HS-5 (cell line): ENCODE measurements at regions not wholly inside any gene's neighbourhood (a gene's known extent, or its start where the extent isn't known, plus 50 kb on each side); places are given as distances from the start of the nearest gene placed in this dataset.
"Not testable (repeated sequence)": the region's sequence is repeated elsewhere in the genome, so short reads cannot be mapped to it uniquely, and the experiment has no call there.

Source experiments
- DNase-seq: peaks from one replicate; pipeline ENCODE4 v3.0.0-alpha.2; 2012; ENCODE audit warnings: low read depth

- no peak for DNase-seq
Observed at GRCh38 chr1:30184393-30185141, 538.8 kb downstream of the MATN1 start.

DNA sequence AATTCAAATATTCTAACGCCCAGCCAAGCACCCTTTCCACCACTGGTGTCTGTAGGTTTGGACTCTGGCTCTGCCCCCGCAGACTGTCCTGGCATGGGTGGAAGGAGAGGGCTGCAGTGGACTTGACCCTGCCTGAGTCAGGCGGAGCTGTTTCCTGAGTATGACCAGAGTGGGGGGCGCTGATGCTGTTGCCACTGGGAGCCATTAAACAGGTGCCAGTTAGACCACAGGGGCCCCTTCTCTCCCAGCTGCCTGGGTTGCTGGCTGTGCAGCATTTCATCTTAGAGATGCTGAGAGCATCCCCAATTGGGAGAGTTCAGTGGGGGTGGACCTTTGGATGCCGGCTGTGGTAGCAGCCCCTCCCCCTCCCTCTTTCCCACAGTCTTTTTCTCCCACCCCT, 539.5 kb downstream of the MATN1 start:
- DNase-seq: no peak

DNA sequence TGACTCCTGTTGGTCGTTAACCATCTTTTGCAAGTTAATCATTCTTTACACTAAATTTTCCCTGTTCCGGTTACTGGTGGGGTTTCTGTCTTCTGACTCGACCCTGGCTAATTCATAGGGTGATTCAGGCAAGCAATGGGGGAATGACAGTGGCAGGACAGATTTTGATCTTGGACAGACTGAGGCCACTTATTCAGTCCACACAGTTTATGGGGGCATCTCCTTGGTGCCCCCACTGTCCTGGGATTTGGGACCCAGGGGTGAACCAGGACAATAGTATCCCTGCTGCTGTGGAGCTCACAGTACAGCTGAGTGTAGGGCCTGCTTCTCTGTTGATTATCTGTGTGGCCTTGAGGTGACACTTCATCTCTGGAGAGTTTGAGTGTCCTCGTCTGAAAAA, 540.4 kb downstream of the MATN1 start:
- DNase-seq: no peak

DNA sequence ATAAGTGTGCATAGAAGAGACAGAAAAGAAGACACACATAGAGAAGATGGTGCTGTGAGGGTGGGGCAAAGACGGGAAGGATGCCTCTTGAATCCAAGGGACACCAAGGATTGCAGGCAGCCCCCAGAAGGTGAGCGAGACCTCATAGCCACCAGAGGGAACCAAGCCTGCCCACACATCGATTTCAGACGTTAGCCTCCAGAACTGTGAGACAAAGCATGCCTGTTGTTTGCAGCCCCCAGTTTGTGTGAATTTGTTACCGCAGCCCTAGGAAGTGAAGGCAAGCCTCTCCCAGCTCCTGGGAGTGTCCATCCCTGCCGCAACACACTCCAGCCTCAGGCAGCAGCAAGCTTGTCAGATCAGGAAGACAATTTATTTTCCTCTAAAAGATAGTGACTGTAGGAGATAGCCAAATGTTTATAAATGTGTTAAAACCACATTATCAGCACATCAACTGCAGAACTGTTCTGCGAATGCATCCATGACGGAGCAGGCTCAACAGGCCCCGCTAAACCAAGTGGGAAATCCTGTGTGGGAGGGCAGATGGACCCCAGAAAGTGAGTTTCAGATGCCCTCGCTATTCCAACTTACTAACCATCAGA, 543.3 kb downstream of the MATN1 start:
- no peak for DNase-seq

DNA sequence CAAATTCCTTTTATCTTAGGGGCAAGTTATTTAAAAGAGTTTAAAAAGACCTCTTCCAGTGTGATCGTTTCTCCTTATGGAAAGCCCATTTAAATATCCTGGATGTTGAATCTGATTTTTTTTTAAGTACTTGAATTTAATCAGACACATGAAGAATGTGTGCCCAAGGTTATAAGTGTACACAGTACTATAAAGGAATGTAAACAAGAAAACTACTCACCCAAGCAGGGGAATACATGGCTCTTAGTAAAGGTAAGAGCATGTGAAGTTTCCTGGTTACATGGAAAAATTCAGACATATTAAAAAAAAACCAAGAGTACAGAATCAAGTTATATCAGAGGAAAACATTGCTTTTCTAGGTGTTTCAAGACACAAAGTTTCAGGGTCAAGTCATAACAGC, 546.9 kb downstream of the MATN1 start:
- no peak for DNase-seq

DNA sequence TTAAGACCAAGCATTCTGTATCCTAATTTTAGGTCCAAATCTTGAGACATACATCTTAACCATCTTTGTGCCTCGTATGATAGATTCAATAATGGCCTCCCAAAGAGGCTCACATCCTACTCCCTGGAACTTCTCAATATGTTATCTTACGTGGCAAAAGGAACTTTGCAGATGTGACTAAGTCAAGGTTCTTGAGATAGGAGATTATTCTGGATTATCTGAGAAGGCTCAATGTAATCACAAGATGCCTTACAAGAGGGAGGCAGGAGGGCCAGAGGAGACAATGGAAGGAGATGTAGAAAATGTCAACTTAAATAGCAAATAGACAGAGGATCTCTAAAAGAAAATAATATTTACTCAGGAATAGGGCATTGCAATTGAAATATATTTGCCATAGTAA, 548.9 kb downstream of the MATN1 start:
- no peak for DNase-seq

GRCh38 chr1:30173560-30173959, 549.8 kb downstream of the MATN1 start:
- DNase-seq: no peak

- DNase-seq: no peak
Observed at GRCh38 chr1:30172757-30173156, 550.6 kb downstream of the MATN1 start.

DNA sequence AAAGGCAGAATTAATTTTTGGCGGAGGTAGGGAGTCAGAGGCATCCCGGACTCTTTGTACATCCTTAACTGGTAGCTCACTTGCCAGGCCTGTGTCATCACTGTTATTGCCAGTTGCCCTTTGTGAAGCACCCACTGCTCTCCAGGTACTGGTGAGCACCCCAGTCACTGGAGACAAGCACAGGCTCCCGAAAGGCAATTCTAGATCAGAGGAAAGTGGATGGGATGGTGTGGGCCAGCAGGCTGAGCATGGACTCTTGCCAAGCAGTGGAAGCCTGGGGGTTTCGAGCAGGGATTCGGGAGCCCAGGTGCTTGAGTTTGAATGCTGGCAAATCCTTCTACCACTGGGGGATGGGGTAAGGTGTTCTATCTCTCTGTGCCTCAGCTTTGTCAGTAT, 551.1 kb downstream of the MATN1 start:
- DNase-seq: no peak

GRCh38 chr1:30171537-30172298, 551.7 kb downstream of the MATN1 start:
- no peak for DNase-seq

DNA sequence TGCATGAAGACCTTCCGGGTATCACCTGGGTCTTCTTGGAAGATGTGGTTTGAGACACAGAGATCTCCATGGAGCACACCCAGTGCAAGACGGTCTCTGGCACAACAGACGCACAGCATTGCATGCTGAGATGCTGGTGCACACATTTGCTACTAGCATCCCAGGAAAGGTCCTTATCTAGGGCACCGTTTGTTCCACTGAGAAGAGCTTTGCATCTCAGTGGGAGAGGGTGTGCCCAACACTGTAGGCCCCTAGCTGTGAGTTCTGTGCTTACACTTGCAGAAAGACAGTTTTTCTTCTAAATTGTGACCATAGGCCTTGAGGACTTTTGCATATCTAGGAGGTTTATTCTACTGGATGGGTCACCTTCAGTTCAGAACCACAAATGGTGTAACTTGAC, 554.1 kb downstream of the MATN1 start:
- DNase-seq: no peak

GRCh38 chr1:30166174-30166573, 557.2 kb downstream of the MATN1 start:
- DNase-seq: no peak

DNA sequence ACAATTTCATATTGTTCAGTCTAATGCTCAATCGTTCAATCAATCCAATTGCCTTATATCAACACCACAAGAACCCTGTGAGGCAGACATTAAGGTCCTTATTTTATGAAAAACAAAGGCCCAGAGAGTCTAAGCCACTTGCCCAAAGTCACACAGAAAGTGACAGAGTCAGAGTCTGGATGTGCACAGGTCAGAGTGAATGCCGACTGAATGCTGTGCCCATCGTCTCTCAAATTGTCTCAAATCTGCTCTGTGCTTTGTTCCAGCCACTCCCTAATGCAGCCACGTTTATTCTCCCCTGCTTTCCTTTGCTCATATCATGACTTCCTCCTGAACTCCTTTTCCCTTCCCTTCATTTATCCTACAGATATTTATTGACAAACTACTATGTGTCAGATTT, 558.3 kb downstream of the MATN1 start:
- no peak for DNase-seq

DNA sequence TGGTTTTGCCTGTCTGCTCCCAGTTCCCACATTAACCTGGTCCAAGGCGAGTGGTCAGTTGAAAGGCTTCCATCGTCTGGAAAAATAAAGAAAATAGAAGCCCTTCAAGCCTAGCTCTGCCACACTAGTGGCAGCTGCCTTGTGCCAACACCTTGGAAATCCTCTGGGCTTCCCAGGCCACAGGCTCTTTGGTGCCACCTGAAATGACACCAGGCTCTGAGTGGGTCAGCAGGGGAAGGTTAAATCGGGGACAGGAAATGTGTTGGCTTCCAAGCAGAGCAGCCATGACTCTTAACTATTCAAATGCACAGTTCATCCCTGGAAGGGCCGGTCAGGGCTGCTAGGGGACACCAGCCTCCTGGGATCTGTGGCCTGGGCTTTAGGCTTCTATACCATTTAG, 558.7 kb downstream of the MATN1 start:
- DNase-seq: no peak

DNA sequence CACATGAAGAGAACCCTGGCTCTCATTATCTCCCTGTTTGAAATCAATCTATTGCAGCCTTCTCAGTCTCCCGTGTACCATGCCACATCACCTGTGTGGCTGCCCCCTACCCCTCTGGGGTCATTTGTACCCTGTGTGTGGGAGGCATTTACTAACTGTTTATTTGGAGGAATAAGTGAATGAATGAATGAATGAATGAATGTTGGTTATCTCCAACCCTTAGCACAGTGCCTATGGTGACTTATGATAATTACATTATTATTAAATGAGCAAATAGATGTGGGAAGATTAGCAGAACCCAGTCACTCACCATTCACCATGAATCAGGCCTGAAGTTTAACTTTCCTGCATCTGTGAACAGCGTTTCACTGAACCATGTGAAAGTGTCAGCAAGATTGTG, 560.8 kb downstream of the MATN1 start:
- DNase-seq: no peak

DNA sequence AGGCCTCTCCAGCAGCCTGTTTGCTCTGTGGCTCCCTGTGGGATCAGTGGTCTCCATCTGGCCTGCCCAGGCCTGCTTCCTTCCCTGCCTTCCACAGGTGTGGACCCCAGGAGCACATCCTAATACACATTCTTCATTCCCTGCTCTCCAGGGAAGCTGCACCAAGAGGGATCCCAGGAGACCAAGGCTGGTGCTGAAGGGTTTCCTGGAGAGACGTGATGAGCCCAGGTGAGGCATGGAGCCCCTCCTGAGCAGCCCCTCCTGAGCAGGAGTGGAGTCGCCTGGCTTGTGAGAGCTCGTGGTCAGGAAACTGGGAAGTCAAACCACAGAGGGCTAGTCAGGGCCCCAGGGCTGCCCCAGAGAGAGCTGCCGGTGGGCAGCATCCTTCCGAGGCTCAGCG, 561.4 kb downstream of the MATN1 start:
- no peak for DNase-seq

- DNase-seq: no peak
Observed at GRCh38 chr1:30160999-30161689, 562.2 kb downstream of the MATN1 start.

- no peak for DNase-seq
Observed at GRCh38 chr1:30159015-30159414, 564.4 kb downstream of the MATN1 start.

DNA sequence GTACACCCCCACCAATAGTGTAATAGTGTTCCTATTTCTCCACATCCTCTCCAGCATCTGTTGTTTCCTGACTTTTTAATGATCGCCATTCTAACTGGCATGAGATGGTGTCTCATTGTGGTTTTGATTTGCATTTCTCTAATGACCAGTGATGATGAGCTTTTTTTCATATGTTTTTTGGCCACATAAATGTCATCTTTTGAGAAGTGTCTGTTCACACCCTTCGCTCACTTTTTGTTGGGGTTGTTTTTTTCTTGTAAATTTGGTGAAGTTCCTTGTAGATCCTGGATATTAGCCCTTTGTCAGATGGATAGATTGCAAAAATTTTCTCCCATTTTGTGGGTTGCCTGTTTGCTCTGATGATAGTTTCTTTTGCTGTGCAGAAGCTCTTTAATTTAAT, 567.7 kb downstream of the MATN1 start:
- DNase-seq: not testable (repeated sequence)

DNA sequence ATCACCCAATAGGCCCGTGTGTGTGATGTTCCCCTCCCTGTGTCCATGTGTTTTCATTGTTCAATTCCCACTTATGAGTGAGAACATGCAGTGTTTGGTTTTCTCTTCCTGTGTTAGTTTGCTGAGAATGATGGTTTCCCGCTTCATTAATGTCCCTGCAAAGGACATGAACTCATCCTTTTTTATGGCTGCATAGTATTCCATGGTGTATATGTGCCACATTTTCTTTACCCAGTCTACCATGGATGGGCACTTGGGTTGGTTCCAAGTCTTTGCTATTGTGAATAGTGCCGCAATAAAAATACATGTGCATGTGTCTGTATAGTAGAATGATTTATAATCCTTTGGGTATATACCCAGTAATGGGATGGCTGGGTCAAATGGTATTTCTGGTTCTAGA, 568.1 kb downstream of the MATN1 start:
- not testable (repeated sequence) for DNase-seq

DNA sequence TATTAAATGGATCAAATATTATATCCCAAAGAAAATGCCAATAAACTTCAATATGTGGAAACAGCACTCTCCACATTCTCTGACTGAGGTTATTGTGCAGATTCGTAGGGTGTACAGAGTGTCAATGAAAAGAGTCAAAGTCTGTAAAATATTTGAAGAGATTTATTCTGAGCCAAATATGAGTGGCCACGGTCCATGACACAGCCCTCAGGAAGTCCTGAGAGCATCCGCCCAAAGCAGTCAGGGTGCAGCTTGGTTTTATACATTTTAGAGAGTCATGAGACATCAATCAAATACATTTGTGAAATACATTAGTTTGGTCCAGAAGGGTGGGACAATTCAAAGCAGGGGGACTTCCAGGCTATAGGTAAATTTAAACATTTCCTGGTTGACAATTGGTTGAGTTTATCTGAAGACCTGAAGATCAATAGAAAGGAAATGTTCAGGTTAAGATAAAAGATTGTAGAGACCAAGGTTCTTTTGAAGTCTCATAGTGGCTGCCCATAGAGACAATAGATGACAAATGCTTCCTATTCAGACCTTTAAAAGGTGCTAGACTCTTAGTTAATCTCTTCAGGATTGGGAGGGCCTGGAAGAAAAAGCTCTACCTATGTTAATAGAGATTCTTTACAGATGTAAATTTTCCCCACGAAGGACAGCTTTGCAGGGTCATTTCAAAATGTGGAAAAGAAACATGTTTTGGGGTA, 569.5 kb downstream of the MATN1 start:
- DNase-seq: no peak

DNA sequence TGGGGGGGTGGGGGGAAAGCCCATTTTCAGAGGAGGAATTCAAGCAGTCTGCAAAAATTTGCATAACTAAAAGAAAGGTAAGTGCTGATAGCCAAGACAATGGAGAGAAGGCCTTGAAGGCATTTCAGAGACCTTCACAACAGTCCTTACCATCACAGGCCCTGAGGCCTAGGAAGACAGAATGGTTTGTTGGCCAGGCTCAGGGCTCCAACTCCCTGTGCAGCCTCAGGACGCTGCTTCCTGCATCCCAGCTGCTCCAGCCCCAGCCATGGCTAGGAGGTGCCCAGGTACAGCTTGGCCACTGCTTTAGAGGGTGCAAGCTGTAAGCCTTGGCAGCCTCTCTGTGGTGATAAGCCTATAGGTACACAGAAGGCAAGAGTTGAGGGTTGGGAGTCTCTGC, 571.6 kb downstream of the MATN1 start:
- DNase-seq: no peak
